ENCODE measurements at regions not wholly inside any gene's neighbourhood (a gene's known extent, or its start where the extent isn't known, plus 50 kb on each side); places are given as distances from the start of the nearest gene placed in this dataset.
A peak's percentile ranks its signal among the peaks of the same experiment; 100 is the strongest.

DNA sequence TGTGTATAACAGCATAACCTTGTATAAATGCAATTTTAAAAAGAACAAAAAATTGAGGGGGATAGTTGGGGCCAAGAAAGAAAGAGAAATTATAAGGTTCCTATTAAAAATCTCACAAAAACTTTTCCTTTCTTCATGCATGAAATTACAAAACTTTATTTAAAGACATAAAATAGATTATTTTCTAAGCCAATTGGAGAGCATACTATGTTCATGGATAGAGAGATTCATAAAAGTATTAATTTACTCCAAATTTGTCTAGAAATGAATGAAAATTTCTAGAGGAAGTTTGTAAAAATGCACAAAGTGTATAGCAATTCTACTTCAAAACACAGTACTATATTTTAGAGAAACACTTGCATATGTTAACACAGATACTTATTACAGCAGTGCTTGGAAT is 200.4 kb downstream of the PCSK1 start:
- no peaks in the 10 kb centered on the region for H3K9me3 Mint-ChIP-seq
- peaks cover 23% of the 10 kb centered on the region for H3K27me3 Mint-ChIP-seq (ENCODE audit: low read depth)
- H3K4me3 Mint-ChIP-seq, result no peak overlapping the region
- no peaks in the 10 kb centered on the region for H3K36me3 Mint-ChIP-seq (ENCODE audit: low read depth)
- no peak for DNase-seq
- no peak overlapping the region for H3K27ac Mint-ChIP-seq
- intact Hi-C loops (cut with micrococcal nuclease), result no loop called here
- H3K4me1 Mint-ChIP-seq (ENCODE audit: low read depth), result peaks cover 3% of the 10 kb centered on the region
- CTCF ChIA-PET, result interaction anchor here (0.6 kb wide), 1 partner anchor 322 kb away, joined by 3 read pairs; no protein-coding TSS in a partner anchor

DNA sequence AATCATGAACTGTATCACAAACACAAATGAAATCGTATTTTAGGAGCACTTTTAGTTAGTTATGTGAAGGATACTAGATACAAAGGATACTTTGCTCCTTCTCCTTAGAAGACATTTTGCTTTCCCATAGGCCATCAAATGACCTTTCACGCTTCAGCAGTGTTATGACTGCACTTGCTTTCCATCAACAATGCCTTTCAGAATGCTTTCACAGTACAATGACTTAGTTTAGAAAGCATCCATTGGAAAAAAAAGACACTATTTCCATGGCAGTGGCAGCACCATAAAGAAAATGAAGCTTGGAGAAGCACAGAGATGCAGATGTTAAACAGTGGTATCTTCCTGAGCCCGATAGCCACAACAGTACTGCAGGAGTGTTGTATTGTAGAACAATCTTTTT is 203.9 kb downstream of the PCSK1 start:
- DNase-seq, result no peak
- H3K27ac Mint-ChIP-seq, result no peak overlapping the region
- intact Hi-C loops (cut with micrococcal nuclease), result no loop called here
- CTCF ChIA-PET, result no interaction called here
- no peak overlapping the region for H3K4me3 Mint-ChIP-seq
- H3K4me1 Mint-ChIP-seq (ENCODE audit: low read depth), result peaks cover 3% of the 10 kb centered on the region
- no peaks in the 10 kb centered on the region for H3K9me3 Mint-ChIP-seq
- H3K27me3 Mint-ChIP-seq (ENCODE audit: low read depth), result peaks cover 28% of the 10 kb centered on the region
- H3K36me3 Mint-ChIP-seq (ENCODE audit: low read depth), result no peaks in the 10 kb centered on the region

DNA sequence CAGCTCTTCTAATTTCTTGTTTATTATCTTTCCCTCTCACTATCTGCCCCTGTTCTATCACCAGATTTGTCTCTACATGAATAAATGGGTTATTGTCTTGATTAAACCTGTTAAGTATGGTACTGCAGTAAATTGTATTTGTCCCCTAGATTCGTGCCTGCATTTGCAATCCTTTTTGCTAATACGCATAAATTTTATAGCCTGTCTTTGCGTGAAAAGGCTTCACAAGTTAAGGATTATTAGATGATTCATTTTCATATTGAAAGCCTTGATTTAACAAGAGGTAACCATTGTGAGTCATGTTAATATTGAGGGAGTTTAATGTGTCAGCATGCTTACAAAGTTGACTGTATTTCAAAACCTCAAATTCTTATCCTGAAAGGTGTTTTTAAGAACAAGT is 204.6 kb downstream of the PCSK1 start:
- peaks cover 28% of the 10 kb centered on the region for H3K27me3 Mint-ChIP-seq (ENCODE audit: low read depth)
- H3K4me3 Mint-ChIP-seq, result no peak overlapping the region
- intact Hi-C loops (cut with micrococcal nuclease), result no loop called here
- no peak overlapping the region for H3K27ac Mint-ChIP-seq
- no peaks in the 10 kb centered on the region for H3K9me3 Mint-ChIP-seq
- peaks cover 3% of the 10 kb centered on the region for H3K4me1 Mint-ChIP-seq (ENCODE audit: low read depth)
- CTCF ChIA-PET, result no interaction called here
- DNase-seq, result no peak
- H3K36me3 Mint-ChIP-seq (ENCODE audit: low read depth), result no peaks in the 10 kb centered on the region

DNA sequence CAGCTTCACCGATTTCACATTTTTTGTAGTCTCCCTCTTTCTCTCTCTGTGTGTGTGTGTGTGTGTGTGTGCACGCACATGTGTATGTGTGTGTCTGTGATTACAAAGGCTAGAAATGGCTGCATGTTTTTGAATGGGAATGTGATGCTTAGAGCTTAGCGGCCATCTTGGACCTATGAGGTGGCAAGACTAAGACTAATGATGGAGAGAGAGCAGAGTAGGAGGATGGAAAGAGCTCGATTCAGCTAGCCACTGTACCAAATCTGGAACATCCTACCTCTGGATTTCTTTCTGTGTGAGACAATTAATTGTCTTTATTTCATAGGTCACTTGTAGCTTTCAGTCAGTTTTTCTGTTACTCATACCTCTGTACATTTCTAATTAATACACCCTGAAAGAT is 205.1 kb downstream of the PCSK1 start:
- intact Hi-C loops (cut with micrococcal nuclease), result no loop called here
- CTCF ChIA-PET, result interaction anchor here (0.6 kb wide), 1 partner anchor 176 kb away, joined by 3 read pairs; no protein-coding TSS in a partner anchor

DNA sequence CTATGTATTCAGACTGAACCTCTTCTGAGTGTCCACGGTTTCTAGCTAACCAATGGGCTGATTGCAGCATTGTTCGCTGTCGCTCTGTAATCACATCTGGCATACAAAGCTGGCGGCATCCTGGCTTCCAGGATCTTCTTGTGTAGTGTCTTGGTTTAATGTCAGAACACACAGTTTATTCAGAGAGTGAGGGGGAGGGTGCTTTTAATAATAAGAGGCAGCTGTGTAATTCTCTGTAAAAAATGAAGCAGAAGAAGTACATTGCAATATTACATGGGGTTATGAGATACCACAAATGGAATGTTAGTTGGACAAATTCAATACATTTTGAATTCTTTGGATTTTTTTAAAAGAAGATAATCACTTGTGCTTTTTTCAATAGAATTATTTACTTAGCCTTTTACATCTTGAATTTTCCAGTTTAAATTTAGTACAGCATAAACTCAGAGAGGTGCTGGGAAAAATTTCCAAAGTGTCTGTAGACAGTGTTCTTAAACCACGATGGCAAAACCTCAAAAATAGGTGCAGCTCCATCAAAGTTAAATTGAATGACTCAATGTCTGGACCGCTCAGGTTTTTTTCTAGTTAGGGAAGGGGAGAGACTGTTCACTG is 206.0 kb downstream of the PCSK1 start:
- CTCF ChIA-PET, result no interaction called here

More for the DNA sequence above, 205.1 kb downstream of the PCSK1 start:
- H3K4me3 Mint-ChIP-seq, result no peak overlapping the region
- no peak for DNase-seq
- H3K27ac Mint-ChIP-seq, result no peak overlapping the region
- H3K36me3 Mint-ChIP-seq (ENCODE audit: low read depth), result no peaks in the 10 kb centered on the region
- H3K9me3 Mint-ChIP-seq, result no peaks in the 10 kb centered on the region
- H3K4me1 Mint-ChIP-seq (ENCODE audit: low read depth), result peaks cover 3% of the 10 kb centered on the region
- H3K27me3 Mint-ChIP-seq (ENCODE audit: low read depth), result peaks cover 29% of the 10 kb centered on the region

DNA sequence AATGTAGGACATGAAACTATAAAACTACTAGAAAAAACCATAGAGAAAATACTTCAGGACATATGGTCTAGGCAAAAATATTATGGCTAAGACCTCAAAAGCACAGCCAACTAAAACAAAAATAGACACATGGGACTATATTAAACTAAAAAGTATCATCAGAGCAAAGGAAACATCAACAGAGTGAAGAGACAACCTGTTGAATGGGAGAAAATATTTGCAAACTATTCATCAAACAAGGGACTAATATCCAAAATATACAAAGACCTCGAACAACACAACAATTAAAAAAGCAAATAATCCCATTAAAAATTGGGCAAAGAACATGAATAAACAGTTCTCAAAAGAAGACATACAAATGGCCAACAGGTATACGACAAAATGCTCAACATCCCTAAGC is 210.9 kb downstream of the PCSK1 start:
- no peaks in the 10 kb centered on the region for H3K9me3 Mint-ChIP-seq
- CTCF ChIA-PET, result no interaction called here
- peaks cover 22% of the 10 kb centered on the region for H3K27me3 Mint-ChIP-seq (ENCODE audit: low read depth)
- H3K4me3 Mint-ChIP-seq, result no peak overlapping the region
- H3K27ac Mint-ChIP-seq, result no peak overlapping the region
- intact Hi-C loops (cut with micrococcal nuclease), result no loop called here
- DNase-seq, result no peak
- H3K36me3 Mint-ChIP-seq (ENCODE audit: low read depth), result no peaks in the 10 kb centered on the region
- peaks cover 11% of the 10 kb centered on the region for H3K4me1 Mint-ChIP-seq (ENCODE audit: low read depth)

More for the DNA sequence above, 206.0 kb downstream of the PCSK1 start:
- Mint-ChIP-seq H3K27ac (no peak overlapping the region), H3K36me3 (ENCODE audit: low read depth) (no peaks in the 10 kb centered on the region), H3K4me3 (no peak overlapping the region), H3K4me1 (ENCODE audit: low read depth) (peaks cover 3% of the 10 kb centered on the region), H3K9me3 (no peaks in the 10 kb centered on the region), H3K27me3 (ENCODE audit: low read depth) (peaks cover 33% of the 10 kb centered on the region)
- DNase-seq, result no peak
- intact Hi-C loops (cut with micrococcal nuclease), result no loop called here

DNA sequence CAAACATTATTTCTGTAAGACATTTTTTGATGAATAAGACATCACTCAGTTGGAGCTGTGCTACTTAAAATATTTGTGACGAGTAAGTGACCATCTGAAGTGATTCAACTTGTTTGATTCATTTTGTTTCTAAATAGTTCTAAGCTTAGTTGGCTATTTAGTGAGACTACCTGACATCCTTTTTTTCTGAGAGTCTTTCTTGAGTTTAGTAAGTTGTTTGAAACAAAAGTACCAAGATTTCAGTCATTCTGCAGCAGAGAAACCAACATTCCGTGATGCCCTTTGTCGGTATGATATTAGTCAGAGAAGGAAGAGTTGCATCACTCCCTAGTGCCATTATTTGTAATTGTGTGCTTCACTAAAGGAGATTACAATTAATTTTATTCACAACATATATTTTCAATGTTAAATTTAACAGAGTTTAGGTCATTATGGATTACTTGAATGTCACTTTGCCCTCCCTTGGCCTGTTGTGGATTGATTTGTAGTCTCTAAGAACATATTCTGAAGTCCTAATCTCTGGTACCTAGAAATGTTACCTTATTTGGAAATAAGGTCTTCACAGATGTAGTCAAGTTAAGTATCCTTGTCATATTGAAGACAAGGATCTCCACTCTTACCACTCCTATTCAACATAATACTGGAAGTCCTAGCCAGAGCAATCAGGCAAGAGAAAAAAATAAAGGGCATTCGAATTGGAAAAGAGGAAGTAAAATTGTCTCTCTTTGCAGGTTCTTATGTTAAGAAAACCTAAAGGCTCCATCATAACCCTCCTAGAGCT is 212.2 kb downstream of the PCSK1 start:
- Mint-ChIP-seq H3K27me3 (ENCODE audit: low read depth) (peaks cover 16% of the 10 kb centered on the region), H3K36me3 (ENCODE audit: low read depth) (no peaks in the 10 kb centered on the region), H3K4me1 (ENCODE audit: low read depth) (peaks cover 11% of the 10 kb centered on the region), H3K27ac (no peak overlapping the region), H3K9me3 (no peaks in the 10 kb centered on the region), H3K4me3 (no peak overlapping the region)
- CTCF ChIA-PET, result no interaction called here
- DNase-seq, result peak; percentile 22
- intact Hi-C loops (cut with micrococcal nuclease), result loop anchor here (1.0 to 2.0 kb wide), 5 partner anchors 60 to 350 kb away; partner anchors contain the start of gene ELL2

DNA sequence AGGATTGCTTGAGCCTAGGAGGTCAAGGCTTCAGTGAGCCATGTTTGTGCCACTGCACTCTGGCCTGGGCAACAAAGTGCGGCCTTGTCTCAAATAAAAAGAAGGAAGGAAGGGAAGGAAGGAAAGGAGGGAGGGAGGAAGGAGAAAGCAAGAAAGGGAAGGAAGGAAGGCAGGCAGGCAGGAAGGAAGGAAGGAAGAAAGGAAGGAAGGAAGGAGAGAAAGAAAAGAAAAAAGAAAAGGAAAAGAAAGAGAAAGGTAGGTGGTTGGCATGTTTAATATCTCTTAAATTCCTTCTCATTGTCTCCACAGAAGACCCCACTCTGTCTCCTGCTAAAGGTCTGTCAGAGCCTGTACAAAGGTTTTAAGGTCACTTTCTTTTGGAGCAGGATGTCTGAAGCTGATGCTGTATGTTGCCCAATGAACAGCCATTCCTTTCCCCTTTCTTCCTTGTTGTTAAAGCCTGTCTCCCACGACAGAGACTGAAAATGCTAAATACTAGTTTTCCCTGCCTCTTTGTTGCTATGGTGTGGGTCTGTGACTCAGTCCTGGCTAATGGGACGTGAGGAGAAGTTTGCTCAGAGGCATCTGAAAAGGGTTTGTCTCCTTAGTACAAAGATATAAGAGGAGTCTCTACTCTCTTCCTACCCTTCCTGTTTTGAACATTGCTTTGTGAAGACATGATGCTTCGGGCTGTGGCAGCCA is 213.3 kb downstream of the PCSK1 start:
- Mint-ChIP-seq H3K36me3 (ENCODE audit: low read depth) (no peaks in the 10 kb centered on the region), H3K9me3 (no peaks in the 10 kb centered on the region), H3K4me3 (no peak overlapping the region), H3K4me1 (ENCODE audit: low read depth) (peaks cover 11% of the 10 kb centered on the region), H3K27me3 (ENCODE audit: low read depth) (peaks cover 15% of the 10 kb centered on the region), H3K27ac (no peak overlapping the region)
- intact Hi-C loops (cut with micrococcal nuclease), result loop anchor here (1.0 to 2.0 kb wide), 5 partner anchors 61 to 349 kb away; partner anchors contain the start of gene ELL2
- CTCF ChIA-PET, result no interaction called here
- DNase-seq, result no peak

DNA sequence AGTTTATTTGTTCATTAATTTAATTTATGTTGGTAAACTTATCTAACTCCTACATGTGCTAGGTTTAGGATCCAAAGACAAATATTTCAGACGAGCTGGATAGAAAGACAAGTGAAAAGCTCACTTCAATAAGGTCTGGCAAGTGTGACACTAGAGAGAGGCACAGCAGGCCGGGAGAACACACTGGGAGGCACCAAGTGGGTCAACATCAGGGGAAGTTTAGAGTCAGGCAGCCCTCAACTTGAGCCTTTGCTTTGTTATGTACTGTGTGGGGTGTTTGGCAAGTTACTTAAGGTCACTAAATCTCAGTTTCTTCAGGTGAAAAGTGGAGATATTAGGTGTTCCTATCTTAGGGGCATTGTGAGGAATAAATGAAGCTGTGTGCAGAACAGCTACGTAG is 214.4 kb downstream of the PCSK1 start:
- peaks cover 11% of the 10 kb centered on the region for H3K4me1 Mint-ChIP-seq (ENCODE audit: low read depth)
- no peak overlapping the region for H3K27ac Mint-ChIP-seq
- intact Hi-C loops (cut with micrococcal nuclease), result no loop called here
- H3K36me3 Mint-ChIP-seq (ENCODE audit: low read depth), result no peaks in the 10 kb centered on the region
- no peak overlapping the region for H3K4me3 Mint-ChIP-seq
- no peaks in the 10 kb centered on the region for H3K9me3 Mint-ChIP-seq
- peaks cover 11% of the 10 kb centered on the region for H3K27me3 Mint-ChIP-seq (ENCODE audit: low read depth)
- DNase-seq, result no peak
- CTCF ChIA-PET, result interaction anchor here (0.7 kb wide), 1 partner anchor 205 kb away, joined by 3 read pairs; no protein-coding TSS in a partner anchor

DNA sequence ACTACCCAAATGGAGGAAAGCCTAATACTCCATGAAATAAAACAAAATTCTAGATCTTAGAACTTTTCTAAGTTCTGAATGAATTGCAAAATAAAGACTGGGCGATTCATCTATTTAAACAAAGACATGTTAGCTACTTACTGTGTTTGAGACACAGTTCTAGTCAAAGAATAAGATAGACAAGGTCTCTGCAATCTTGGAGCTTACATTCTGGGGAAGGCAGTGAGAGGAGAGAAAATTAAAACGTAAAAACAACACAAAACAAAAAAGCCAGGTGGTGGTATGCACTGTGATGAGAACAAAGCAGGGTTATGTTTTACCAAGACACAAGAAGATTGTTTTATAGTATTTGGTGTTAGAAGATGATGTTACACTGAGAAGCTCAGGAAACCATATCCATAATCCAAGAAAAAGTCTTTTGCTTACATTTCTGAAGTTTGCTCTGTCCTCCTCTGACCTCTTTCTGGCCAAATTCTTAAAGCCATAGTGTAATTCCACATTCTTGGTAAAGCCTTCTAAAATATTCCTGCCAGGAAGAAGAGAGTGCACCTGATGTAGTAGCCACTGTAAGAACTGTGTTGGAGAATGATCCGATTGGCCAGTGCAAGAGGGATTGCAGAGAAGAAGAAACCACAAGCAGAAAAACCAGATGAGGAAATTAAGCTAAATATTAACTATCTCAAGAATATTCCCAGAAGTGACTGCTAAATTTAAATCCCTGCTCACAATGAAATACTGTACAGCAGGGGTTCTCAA is 218.4 kb downstream of the PCSK1 start:
- Mint-ChIP-seq H3K36me3 (ENCODE audit: low read depth) (no peaks in the 10 kb centered on the region), H3K27me3 (ENCODE audit: low read depth) (peaks cover 11% of the 10 kb centered on the region), H3K4me1 (ENCODE audit: low read depth) (peaks cover 2% of the 10 kb centered on the region), H3K27ac (no peak overlapping the region), H3K4me3 (no peak overlapping the region), H3K9me3 (no peaks in the 10 kb centered on the region)
- DNase-seq, result no peak
- CTCF ChIA-PET, result interaction anchor here (0.7 kb wide), 1 partner anchor 97 kb away, joined by 3 read pairs; no protein-coding TSS in a partner anchor
- intact Hi-C loops (cut with micrococcal nuclease), result no loop called here

DNA sequence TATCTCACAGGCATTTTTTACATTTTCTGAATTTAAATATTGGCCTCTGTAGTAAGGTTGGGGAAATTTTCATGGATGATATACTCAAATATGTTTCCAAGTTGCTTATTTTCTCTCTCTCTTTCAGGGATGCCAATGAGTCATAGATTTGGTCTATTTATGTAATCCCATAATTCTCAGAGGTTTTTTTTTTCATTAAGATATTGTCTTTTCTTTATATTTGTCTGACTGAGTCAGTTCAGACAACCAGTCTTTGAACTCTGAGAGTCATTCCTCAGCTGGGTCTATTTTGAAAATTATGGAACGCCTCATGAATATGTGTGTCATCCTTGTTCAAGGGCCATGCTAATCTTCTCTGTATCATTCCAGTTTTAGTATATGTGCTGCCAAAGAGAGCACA is 223.2 kb downstream of the PCSK1 start:
- peaks cover 9% of the 10 kb centered on the region for H3K27me3 Mint-ChIP-seq (ENCODE audit: low read depth)
- H3K36me3 Mint-ChIP-seq (ENCODE audit: low read depth), result peaks cover 1% of the 10 kb centered on the region
- intact Hi-C loops (cut with micrococcal nuclease), result no loop called here
- no peak overlapping the region for H3K4me3 Mint-ChIP-seq
- CTCF ChIA-PET, result no interaction called here
- H3K27ac Mint-ChIP-seq, result no peak overlapping the region
- H3K4me1 Mint-ChIP-seq (ENCODE audit: low read depth), result no peaks in the 10 kb centered on the region
- H3K9me3 Mint-ChIP-seq, result peaks cover 22% of the 10 kb centered on the region
- no peak for DNase-seq

DNA sequence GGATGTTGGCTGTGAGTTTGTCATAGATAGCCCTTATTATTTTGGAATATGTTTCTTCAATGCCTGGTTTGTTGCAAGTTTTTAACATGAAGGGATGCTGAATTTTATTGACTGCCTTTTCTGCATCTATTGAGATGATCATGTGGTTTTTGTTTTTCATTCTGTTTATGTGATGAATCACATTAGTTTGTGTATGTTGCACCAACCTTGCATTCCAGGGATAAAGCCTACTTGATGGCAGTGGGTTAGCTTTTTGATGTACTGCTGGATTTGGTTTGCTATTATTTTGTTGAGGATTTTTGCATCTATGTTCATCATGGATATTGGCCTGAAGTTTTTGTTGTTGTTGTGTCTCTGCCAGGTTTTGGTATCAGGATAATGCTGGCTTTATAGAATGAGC is 225.6 kb downstream of the PCSK1 start:
- DNase-seq, result no peak
- intact Hi-C loops (cut with micrococcal nuclease), result no loop called here
- Mint-ChIP-seq H3K4me3 (no peak overlapping the region), H3K27ac (no peak overlapping the region), H3K9me3 (peaks cover 22% of the 10 kb centered on the region), H3K36me3 (ENCODE audit: low read depth) (peaks cover 1% of the 10 kb centered on the region), H3K27me3 (ENCODE audit: low read depth) (peaks cover 14% of the 10 kb centered on the region), H3K4me1 (ENCODE audit: low read depth) (no peaks in the 10 kb centered on the region)
- CTCF ChIA-PET, result interaction anchor here (0.6 to 0.7 kb wide), 2 partner anchors 103 to 823 kb away, joined by 3 to 6 read pairs; no protein-coding TSS in a partner anchor
